Neural progenitor cell (in vitro differentiated cells): ENCODE measurements at regions not wholly inside any gene's neighbourhood (a gene's known extent, or its start where the extent isn't known, plus 50 kb on each side); places are given as distances from the start of the nearest gene placed in this dataset.

Experiments
- DNase-seq: peaks from one replicate; pipeline ENCODE4 v3.0.0-alpha.2; 2016; ENCODE audit warnings: low spot score
- H2AFZ ChIP-seq: fragments of 200-600 bp; sonication (generic); replicated peaks from 2 replicates; pipeline ENCODE4 v1.6.1; 2016; ENCODE audit warnings: antibody characterized with exemption
- H3F3A ChIP-seq: fragments of 200-600 bp; sonication (generic); 2 replicates; pipeline ENCODE4 v1.6.1; 2016; ENCODE audit warnings: antibody characterized with exemption, low read depth
- H3K27ac ChIP-seq: fragments of 200-600 bp; sonication (generic); 2 replicates; pipeline ENCODE4 v1.5.1; 2016; ENCODE audit warnings: mild to moderate bottlenecking
- H3K27me3 ChIP-seq: fragments of 200-600 bp; sonication (generic); 2 replicates; pipeline ENCODE4 v1.6.1; 2016; ENCODE audit warnings: mild to moderate bottlenecking, moderate library complexity
- H3K36me3 ChIP-seq: fragments of 200-600 bp; sonication (generic); 2 replicates; pipeline ENCODE4 v1.5.1; 2016
- H3K4me1 ChIP-seq: fragments of 200-600 bp; sonication (generic); 2 replicates; pipeline ENCODE4 v1.6.1; 2016; ENCODE audit warnings: mixed run types
- H3K4me2 ChIP-seq: fragments of 200-600 bp; sonication (generic); 2 replicates; pipeline ENCODE4 v1.6.1; 2016
- H3K4me3 ChIP-seq: fragments of 200-600 bp; sonication (generic); 2 replicates; pipeline ENCODE4 v1.5.1; 2016
- H3K79me2 ChIP-seq: fragments of 200-600 bp; sonication (generic); 2 replicates; pipeline ENCODE4 v1.6.1; 2016; ENCODE audit warnings: low read depth
- H3K9ac ChIP-seq: fragments of 200-600 bp; sonication (generic); 2 replicates; pipeline ENCODE4 v1.6.1; 2016
- H3K9me3 ChIP-seq: fragments of 200-600 bp; sonication (generic); 2 replicates; pipeline ENCODE4 v1.5.1; 2016; ENCODE audit warnings: low read depth
- H4K20me1 ChIP-seq: fragments of 200-600 bp; sonication (generic); 2 replicates; pipeline ENCODE4 v1.6.1; 2016; ENCODE audit warnings: low read depth
- H3K27ac Mint-ChIP-seq: 3 replicates; pipeline ENCODE4 v1.8.0; 2021; ENCODE audit warnings: mixed read lengths
- H3K27me3 Mint-ChIP-seq: 2 replicates; pipeline ENCODE4 v1.8.0; 2022; ENCODE audit warnings: low read depth, mild to moderate bottlenecking, inconsistent platforms, moderate library complexity, mixed read lengths; ENCODE audit not compliant: insufficient read depth
- H3K36me3 Mint-ChIP-seq: 3 replicates; pipeline ENCODE4 v1.8.0; 2021; ENCODE audit warnings: mixed read lengths
- H3K4me1 Mint-ChIP-seq: 3 replicates; pipeline ENCODE4 v1.8.0; 2021; ENCODE audit warnings: mixed read lengths
- H3K4me3 Mint-ChIP-seq: 3 replicates; pipeline ENCODE4 v1.8.0; 2021; ENCODE audit warnings: mild to moderate bottlenecking, moderate library complexity, mixed read lengths
- H3K9me3 Mint-ChIP-seq: 3 replicates; pipeline ENCODE4 v1.8.0; 2020; ENCODE audit warnings: mixed read lengths
- CTCF ChIP-seq: fragments of 200-600 bp; sonication (generic); IDR thresholded peaks from 2 replicates; pipeline ENCODE4 v1.5.1; 2017; ENCODE audit warnings: antibody characterized with exemption, mild to moderate bottlenecking
- EZH2 ChIP-seq: fragments of 200-600 bp; sonication (generic); IDR thresholded peaks from 2 replicates; pipeline ENCODE4 v1.6.1; 2017; ENCODE audit warnings: antibody characterized with exemption, mild to moderate bottlenecking, moderate library complexity
- EZH2phosphoT487 ChIP-seq: fragments of 200-600 bp; sonication (generic); IDR thresholded peaks from 2 replicates; pipeline ENCODE4 v1.6.1; 2017; ENCODE audit warnings: antibody characterized with exemption

- peaks cover 2% of the 10 kb centered on the region for H3K36me3 Mint-ChIP-seq
- Histone ChIP-seq H3K4me1 (peaks cover 15% of the 10 kb centered on the region), H3K27ac (no peak overlapping the region), H3K4me3 (no peak overlapping the region), H3F3A (peaks cover 4% of the 10 kb centered on the region), H3K9me3 (no peaks in the 10 kb centered on the region), H3K27me3 (no peaks in the 10 kb centered on the region), H3K9ac (no peak overlapping the region), H3K36me3 (no peaks in the 10 kb centered on the region), H3K79me2 (no peaks in the 10 kb centered on the region), H3K4me2 (no peak overlapping the region), H4K20me1 (no peaks in the 10 kb centered on the region), H2AFZ (no peak overlapping the region)
- no peaks in the 10 kb centered on the region for H3K27me3 Mint-ChIP-seq
- DNase-seq: peak; percentile 13
- H3K27ac Mint-ChIP-seq: no peak overlapping the region
- no peak for TF ChIP-seq EZH2phosphoT487
- no peak for TF ChIP-seq CTCF
- TF ChIP-seq EZH2: no peak
- peaks cover 21% of the 10 kb centered on the region for H3K4me1 Mint-ChIP-seq
- no peak overlapping the region for H3K4me3 Mint-ChIP-seq
- no peaks in the 10 kb centered on the region for H3K9me3 Mint-ChIP-seq
Observed at GRCh38 chr12:22979854-22980469, 355.0 kb downstream of the ETNK1 start.

GRCh38 chr12:22981711-22982110 is 356.7 kb downstream of the ETNK1 start:
- Histone ChIP-seq H3K9me3 (no peaks in the 10 kb centered on the region), H3K27me3 (no peaks in the 10 kb centered on the region), H3K4me3 (no peak overlapping the region), H2AFZ (no peak overlapping the region), H3K4me1 (peaks cover 15% of the 10 kb centered on the region), H3F3A (peaks cover 4% of the 10 kb centered on the region), H4K20me1 (no peaks in the 10 kb centered on the region), H3K27ac (no peak overlapping the region), H3K79me2 (no peaks in the 10 kb centered on the region), H3K36me3 (no peaks in the 10 kb centered on the region), H3K9ac (no peak overlapping the region), H3K4me2 (no peak overlapping the region)
- H3K4me3 Mint-ChIP-seq: no peak overlapping the region
- TF ChIP-seq EZH2: no peak
- no peak for TF ChIP-seq CTCF
- TF ChIP-seq EZH2phosphoT487: no peak
- DNase-seq: no peak
- peaks cover 21% of the 10 kb centered on the region for H3K4me1 Mint-ChIP-seq
- H3K27me3 Mint-ChIP-seq: no peaks in the 10 kb centered on the region
- H3K9me3 Mint-ChIP-seq: no peaks in the 10 kb centered on the region
- H3K27ac Mint-ChIP-seq: no peak overlapping the region
- H3K36me3 Mint-ChIP-seq: peaks cover 2% of the 10 kb centered on the region

GRCh38 chr12:22982635-22983034 is 357.7 kb downstream of the ETNK1 start:
- Histone ChIP-seq H3K9me3 (no peaks in the 10 kb centered on the region), H3F3A (peaks cover 4% of the 10 kb centered on the region), H3K79me2 (no peaks in the 10 kb centered on the region), H3K4me3 (no peak overlapping the region), H3K4me1 (peaks cover 15% of the 10 kb centered on the region), H4K20me1 (no peaks in the 10 kb centered on the region), H3K4me2 (no peak overlapping the region), H2AFZ (no peak overlapping the region), H3K27ac (no peak overlapping the region), H3K36me3 (no peaks in the 10 kb centered on the region), H3K27me3 (no peaks in the 10 kb centered on the region), H3K9ac (no peak overlapping the region)
- Mint-ChIP-seq H3K27me3 (no peaks in the 10 kb centered on the region), H3K27ac (peak overlapping the region; percentile 82), H3K4me1 (peaks cover 24% of the 10 kb centered on the region), H3K9me3 (no peaks in the 10 kb centered on the region), H3K36me3 (peaks cover 2% of the 10 kb centered on the region), H3K4me3 (no peak overlapping the region)
- no peak for DNase-seq
- TF ChIP-seq EZH2 (no peak), CTCF (no peak), EZH2phosphoT487 (no peak)
